ENCODE measurements at regions not wholly inside any gene's neighbourhood (a gene's known extent, or its start where the extent isn't known, plus 50 kb on each side); places are given as distances from the start of the nearest gene placed in this dataset.
"Not testable (repeated sequence)": the region's sequence is repeated elsewhere in the genome, so short reads cannot be mapped to it uniquely, and the experiment has no call there.

DNA sequence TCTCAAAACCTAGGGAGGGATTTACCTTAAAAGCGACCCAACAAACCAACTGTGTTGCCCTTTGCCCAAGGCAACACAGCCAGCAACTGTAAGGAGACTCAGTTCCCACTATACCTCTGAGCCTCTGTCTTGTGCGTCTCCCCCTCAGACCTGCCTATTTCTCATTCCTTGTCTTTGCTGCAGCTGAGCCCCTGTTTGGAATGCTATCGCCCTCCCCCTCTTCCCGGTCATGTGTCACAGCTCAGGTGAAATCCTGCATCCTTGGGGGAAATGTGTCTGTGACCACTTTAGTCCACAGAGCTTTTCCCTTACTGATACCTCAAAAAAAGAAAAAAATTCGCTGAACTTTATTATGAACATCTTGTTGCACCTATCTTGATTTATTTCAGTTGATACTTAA lies 52.0 kb upstream of the LRIG1 start:
- no peak for DNase-seq

DNA sequence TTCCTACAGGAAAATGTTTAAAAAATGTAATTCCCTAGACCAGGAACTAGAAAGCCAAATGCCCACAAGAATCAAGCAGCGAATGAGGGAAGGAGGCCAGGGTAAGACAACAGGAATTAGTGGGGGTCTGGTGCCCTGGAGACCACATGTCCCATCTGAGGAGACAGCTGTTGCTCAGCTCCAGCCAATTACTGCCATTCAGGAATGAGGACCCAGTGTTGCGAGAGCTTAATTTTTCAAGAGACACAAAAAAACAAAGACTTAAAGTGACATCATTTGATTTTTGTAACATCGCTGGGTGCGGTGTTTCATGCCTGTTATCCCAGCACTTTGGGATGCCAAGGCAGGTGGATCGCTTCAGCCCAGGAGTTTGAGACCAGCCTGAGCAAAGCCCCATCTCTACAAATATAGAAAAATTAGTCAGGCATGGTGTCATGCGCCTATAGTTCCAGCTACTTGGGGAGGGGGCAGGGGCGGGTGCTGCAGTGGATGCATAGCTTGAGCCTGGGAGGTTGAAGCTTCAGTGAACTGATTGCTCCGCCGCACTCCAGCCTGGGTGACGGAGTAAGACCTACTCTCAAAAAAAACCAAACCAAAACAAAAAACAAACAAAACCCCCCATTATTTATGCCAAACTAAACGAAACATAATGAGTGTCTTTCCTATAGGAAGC lies 52.8 kb upstream of the LRIG1 start:
- no peak for DNase-seq

DNA sequence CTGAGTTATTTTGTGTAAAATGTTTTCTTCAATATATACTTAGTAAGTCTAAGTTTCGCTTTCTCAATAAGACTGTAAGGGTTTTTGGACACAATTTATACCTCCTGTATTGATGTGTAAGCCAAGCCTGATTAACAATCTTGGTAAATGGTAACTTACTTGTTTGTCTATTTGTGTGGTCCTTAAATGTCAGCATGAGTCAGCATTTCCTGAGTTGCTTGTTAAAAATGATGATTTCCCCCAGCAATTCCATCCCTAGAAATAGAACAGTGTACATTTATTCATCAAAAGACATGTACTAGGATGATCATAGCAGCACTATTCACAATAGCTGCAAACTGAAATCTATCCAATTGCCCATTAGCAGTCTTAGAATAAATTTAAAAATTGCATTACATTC lies 53.4 kb upstream of the LRIG1 start:
- DNase-seq = no peak

DNA sequence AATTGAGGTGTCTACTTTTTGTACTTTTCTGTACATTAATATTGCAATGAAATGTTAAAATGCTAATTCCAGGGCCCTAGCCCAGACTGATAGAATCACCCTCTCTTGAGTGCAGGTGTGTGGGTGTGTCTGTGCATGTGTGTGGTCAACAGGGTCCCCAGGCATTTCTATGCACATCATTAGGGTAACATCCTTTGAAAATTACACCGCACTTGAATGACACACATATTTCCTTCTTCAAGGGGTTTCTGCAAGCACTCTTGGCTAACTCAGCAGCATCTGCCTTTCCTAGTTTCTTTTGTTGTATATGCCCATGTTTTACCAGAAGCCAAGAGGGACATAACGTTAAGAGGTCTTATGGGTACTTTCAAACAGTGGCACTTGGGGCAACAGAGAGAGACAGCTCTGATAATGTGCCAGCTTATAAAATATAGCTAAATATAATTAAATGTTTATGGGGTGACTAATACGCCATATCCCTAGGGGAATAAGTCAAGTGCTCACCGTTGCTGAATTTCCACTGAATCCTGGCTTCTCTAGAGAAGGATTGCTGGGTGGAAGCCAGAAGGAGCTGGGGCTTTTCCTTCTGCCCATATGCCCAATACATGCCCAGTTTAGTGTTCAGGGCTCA lies 54.5 kb upstream of the LRIG1 start:
- DNase-seq = peak; percentile 21

DNA sequence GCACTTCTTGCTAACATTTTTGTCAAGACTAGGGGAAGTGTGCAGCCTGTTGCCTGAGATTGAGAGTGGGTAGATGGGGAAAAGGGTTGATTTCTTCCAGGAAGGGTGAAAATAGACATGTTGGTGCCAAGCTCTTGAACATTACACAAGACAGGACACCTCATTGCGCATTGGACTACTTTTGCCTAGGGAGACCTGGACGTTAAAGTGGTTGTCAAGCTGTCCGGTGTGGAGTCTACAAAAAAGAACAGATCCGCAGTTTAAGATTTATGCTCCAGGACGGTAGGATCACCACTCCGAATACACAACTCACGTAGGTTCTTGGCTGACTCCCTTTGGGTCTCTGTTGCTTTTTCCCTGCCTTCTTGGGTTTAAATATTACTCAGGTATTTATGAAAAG lies 56.3 kb upstream of the LRIG1 start:
- DNase-seq = no peak

DNA sequence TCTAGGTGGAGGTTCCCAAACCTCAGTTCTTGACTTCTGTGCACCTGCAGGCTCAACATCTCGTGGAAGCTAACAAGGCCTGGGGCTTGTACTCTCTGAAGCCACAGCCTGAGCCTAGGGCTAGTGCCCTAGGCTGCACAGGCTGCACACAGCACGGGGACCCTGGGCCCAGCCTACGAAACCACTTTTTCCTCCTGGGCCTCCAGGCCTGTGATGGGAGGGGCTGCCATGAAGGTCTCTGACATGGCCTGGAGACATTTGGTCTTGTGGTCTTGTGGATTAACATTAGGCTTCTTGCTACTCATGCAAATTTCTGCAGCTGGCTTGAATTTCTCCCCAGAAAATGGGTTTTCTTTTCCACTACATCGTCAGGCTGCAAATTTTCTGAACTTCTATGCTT lies 59.1 kb upstream of the LRIG1 start:
- DNase-seq = not testable (repeated sequence)

DNA sequence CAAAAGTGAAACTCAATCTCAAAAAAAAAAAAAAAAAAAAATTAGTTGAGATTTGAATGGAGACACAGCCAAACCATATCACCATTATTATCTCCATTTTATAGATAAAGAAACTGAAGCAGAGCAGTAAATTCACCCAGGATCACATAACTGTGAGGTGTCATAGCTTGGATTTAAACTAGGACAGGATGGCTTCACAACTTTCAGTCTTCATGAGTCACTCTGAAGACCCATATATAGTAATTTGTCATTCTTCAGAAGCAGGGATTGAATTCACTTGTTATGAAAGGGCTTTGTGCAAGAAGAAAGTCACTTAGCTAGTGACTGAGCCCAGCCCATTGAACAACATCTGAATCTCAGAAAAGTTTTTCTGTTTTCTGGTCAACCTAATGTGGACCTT lies 60.5 kb upstream of the LRIG1 start:
- no peak for DNase-seq

DNA sequence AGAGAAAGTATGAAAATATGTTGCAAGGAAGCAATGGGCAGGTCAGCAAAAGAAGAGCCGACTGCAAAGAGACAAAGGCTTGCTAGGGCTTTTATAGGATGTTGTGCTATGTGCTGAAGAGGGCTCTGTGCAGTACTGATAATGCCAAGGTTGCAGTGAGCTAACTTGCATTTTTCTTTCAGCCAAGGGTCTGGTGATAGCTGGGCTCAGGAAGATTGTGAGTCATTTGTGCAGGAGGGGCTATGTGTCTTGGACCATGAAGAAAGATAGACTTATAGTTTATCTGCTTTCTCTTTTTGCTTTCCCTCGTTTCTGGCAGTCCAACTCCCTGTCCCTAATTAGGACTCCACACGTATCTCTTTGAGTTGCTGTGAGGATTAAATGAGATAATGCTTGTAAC lies 64.5 kb upstream of the LRIG1 start:
- DNase-seq = no peak

DNA sequence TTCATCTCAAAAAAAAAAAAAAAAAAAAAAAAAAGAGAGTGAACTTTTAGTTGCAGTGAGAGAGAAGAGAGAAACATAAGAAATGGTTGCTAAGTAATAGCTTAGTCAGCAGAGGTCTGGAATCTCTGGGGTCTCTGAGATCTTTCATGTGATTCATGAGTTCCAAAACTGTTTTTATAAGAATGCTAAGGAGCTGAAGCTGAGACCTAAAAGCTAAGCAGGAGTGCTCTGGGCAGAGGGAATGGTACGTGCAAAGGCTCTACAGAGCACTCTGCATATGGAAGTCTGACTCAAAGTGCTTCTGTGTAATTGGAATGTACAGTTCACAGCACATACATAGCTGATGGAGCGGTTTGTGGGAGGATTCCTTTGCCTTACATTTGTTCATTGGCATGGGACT lies 66.3 kb upstream of the LRIG1 start:
- DNase-seq = no peak

DNA sequence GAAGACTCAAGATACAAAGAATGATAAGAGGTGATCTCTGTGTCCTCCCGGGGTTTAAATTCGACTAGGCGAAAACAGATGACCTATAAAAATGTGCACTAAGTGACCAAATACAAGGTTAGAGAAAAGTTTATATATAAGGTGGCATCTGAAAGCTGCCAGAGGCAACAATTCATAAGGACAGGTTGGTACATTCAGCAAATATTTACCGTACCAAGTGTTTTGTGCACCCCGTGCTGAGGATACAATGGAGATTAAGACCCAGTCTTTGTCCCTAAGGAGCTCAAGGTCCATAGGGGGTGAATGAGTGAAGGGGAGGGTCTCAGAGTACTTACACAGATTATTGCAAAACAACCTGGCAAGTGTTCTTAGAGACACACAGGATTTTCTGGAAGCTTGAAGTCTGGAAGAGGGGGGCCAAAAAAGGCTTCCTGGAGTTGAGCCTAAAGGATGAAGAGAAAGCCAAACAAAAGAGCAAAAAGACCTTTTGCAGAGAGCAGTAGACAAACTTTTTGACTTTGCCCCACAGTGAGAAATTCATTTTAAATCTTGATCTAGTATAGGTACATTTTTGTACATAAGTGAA lies 71.4 kb upstream of the LRIG1 start:
- peak; percentile 35 for DNase-seq

DNA sequence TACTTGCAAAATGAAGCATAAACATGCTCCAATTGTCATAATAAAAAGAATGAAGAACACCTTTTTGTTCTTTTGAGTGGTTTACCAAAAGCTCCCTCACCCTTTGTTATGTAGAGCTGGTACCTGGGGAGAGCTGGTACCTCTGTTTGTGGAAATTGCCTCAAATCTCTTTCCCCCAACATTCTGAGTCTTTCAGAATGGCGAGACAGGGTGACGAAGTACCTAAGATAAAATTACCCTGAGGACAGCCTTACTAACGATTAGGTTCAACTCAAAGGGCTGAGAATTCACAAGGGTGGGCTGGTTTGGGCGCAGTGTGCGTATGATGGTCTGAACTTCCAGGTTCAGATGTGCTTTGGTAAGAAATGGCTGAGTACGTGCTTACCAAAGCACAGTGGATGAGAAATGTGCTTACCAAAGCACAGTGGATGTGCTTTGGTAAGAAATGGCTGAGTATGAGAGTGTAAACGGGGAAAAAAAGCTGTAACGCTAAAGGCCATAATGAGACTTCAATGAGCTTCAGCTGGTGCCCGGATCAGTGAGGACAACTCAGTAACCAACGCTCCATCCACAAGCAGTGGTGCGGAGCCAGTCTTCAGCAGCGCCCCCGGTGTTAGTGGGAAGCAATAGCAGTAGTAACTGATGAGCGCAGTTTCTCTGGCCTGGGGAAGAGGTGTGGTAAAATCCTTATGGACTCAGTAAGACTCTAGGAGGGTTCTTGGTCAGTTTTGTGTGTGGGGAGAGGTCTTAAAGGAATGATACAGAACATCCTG lies 72.3 kb upstream of the LRIG1 start:
- DNase-seq = peak; percentile 16

DNA sequence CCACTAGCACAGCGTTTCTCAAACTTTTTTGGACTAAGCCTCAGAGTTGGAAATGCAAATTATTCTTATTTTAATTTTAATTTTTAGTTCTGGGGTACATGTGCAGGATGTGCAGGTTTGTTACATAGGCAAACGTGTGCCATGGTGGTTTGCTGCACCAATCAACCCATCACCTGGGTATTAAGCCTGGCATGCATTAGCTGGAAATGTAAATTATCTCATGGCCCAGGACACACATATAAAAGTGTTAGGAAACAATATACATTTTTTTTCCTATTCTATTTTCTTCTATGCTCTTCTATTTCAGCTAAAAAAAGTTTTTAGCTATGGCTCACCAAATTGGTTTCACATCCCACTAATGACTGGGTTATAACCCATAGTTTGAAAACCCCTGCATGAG lies 73.3 kb upstream of the LRIG1 start:
- DNase-seq = no peak

DNA sequence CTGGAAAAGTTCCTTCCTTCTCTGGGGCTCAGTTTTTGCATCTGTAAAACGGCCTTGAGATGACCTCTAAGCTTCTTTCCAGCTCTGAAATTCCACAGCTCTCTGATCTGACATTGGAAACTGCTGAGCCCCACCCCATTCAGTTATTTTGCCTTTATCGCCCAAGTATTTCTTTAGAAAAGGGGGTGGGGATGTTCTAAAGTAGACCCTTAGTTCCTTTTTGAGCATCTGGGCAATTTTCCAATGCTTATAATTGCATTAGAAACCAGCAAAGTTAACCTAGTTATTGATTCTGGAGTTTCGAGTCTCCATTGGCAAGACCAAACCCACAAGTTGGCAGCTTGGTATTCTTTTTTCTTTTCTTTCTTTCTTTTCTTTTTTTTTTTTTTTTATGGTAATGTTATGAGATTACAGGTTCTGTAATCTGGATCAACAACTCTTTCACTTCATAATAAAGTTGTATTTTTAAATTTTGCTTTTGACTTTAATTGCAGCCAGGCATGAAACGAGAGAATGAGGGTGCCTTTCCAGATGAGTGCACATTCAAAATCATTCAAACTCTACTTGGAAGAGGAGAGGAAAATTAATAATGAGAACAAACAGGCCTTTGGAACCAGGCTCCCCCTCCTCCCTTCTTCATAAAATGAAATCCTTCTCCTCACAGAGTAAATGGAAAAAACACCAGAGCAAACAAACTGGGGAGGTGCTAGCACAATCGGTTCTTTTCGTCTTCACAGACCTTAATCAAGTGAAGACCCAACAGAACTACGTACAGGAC lies 76.8 kb upstream of the LRIG1 start:
- no peak for DNase-seq

DNA sequence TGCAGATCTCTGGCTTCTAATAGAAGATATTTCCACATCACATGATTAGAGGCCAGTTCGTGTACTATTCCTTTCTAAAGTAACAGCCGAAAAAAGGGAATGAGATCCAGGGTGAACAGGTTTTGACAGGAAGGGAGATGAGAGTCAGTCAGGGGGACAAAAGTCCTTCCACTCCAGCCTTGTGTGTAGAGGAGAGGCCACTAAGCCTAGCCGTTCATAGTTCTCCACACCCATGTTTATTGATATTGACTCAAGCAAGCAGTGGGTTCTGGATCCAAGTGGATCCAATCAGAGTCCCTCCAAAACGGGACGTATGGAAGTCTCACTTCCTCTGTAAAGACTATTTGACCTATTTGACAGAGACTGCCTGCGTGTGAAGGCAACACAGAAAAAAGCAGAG lies 80.4 kb upstream of the LRIG1 start:
- no peak for DNase-seq

DNA sequence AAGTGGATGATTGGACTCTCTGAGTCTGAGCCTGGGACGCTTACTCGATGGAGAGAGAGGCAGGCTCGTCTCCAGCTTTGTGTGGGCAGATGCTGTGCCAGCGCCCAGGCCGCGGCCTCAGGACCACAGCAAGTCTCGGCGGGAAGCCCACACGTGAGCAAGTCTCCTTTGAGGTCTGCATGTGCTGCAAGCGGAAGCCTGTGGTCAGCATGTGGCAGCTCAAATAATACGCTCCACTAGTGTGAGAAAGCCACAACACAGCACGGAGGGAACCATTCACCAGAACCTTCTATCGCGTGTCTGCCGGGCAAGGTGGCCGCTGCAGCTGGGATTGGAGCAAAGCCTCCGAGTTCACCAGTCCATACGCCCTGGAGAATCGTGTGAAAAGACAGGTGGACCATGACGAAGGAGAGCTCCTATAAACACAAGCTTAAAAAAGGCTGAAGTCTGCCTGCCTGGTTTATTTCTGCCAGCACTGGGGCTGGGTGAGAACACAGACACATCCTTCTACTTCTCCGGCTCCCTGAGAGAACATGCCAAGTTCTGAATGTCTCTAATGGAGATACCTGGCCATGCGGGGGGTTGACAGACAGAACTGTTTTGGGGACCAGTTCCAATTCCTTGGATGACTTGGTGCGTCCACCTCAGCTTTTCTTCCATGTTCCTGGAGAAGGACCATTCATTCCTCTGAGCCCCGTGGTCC lies 82.0 kb upstream of the LRIG1 start:
- no peak for DNase-seq

DNA sequence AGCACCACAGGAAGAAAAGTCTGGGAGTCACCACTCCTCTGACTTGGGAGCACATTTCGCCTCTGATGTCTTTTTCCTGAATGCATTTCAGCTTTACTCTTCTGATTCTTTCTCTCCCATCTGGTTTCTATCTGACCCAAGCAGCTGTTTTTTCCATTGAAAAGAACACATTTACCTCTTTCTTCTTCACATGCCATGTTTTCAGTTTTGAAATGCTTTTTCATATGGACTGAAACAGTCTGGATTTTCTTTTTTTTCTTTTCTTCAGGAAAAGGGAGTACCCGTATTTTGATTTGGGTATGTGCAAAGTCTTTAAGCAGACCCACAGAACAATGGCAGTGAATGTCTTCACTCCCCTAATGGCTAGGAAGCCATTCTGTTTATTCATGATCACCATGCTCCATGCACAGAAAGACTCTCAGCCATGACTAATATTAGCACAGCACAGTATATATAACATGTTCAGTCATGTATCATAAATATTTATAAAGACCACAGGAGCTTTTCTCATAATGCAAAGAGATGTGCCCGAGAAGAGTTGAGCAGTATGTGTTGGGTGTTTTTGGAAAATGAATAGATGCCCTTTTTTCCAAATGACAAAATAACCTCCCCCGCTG lies 82.7 kb upstream of the LRIG1 start:
- no peak for DNase-seq

DNA sequence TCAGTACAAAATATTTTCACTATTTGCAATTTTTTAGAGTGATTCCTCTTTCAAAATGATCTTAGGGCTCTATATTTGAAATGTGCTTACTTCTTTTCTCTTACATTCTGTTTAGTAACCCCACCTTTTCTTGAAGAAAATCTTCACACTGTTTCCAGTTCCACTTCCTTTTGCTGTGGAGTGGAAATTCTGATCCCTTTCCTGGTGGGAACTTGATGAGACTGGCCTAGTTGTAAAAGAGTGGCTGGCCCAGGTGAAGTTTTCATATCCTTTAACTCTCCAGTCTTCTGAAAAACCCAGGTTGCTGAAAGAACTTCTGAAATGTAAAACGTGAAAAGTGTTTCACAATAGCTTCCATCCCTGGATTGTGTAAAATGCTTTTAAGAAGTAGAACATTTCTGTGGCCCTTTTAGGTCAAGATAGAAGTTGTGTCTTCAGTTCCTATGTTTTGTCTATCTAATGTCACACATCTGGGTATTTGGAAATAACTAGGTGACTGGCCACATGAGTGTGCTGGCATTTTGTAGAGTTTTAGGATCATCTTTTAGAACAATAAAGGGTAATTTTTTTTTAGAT lies 84.8 kb upstream of the LRIG1 start:
- no peak for DNase-seq

DNA sequence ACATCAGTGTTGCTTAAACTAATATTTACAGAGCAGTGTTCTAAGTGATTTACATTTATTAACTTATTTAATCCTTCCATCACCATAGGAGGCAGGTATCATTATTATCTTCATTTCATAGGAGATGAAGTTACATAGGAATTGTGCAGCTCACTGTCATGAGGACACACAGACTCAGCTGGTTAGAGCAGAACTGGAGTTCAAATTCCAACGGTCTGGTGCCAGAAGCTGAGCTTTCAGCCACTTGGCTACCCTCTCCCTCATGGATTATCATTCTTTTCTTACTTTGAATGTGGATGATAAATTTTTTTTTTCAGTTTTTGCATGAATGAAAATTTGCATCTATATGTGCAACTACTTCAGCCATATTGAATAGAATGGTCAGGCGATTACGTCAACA lies 86.0 kb upstream of the LRIG1 start:
- DNase-seq = no peak

DNA sequence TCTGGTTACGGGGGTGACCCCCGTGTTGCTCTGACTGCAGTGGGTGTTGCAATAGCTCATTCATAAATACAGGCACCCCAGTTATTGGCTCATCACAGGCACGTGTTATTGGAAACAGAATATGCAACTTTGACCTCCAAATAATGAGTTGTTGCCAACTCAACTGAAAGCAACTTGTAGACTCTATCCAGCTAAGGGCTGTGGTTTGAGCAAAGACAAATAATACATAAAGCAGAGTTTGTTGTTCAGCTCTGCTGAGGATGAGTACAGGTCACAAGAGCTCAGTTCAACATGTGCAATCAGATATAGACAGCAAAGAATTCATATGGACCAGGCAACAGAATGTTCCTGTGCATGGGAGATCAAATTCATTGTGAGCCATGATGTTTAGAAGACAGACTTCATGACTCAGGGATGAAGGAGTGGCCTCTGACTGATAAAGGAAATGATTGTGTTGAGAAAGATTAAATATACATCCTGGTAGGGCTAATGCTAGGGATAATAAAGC lies 87.6 kb upstream of the LRIG1 start:
- DNase-seq = no peak

DNA sequence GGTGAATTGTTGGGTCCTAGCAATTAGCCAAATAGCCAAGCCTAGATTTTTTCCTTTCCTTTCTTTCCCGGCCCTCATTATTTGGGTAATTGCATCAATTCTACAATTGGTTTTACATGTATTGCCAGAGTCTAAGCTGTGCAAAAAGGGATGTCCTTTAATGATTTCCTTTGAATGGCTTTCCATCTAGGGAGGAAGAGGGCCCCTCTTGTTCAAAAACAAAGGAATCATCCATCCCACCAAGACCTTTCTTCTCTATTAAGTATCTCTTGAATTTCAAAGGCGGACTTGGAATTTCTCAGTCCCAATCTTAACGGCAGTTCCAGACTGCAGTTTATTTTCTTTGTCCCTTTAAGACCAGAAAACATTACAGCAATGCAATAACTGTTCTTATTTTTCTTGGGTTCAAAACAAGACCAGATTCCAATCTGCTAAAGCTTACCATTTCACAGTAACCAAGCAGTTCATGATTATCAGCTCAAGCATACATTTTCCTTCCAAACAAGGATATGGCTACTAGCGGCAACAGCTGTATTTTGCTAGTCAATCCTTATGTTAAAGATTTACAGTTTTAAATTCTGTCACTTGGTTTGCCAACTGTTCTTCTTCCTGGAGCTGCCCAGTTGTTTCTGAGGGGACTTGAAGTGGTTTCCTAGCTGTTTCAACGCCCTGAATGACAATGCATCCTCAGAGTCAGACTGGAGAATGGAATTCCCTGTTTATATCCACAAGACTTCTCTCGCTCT lies 91.4 kb upstream of the LRIG1 start:
- DNase-seq = no peak
